DOHH2 (cell line): ENCODE measurements at regions not wholly inside any gene's neighbourhood (a gene's known extent, or its start where the extent isn't known, plus 50 kb on each side); places are given as distances from the start of the nearest gene placed in this dataset.

Experiments used
- EZH2phosphoT487 ChIP-seq: fragments of 200-600 bp; sonication (generic); IDR thresholded peaks from 2 replicates; pipeline ENCODE4 v1.6.1; 2017; ENCODE audit warnings: borderline replicate concordance, mild to moderate bottlenecking, antibody characterized with exemption, low read length, moderate library complexity, mixed read lengths
- TF ChIP-seq, protein P1 (sequence below): fragments of 200-600 bp; sonication (generic); IDR thresholded peaks from one replicate; pipeline ENCODE4 v1.5.1; 2014; ENCODE audit warnings: antibody characterized with exemption, mild to moderate bottlenecking, low read depth, low read length; ENCODE audit not compliant: poor library complexity, severe bottlenecking

DNA sequence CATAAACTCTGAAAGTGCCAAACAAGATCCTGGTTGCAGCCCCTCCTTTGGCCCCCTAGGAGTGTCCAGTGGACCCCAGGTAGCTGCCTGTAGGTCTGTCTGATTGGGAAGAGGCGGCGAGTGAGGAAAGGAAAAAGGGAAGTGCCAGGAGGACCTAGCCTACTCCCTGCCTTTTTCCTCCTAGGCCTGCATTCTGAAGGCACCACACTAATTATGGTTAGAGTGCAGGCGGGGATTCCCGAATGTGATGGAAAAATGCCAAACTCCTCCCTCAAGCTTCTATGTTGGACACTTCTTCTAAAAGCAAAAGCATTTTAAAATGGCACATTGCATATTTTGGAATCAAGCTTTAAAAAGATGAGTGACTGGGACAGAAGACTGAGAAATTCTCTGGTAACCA is 83.2 kb upstream of the SMIM15 start:
- TF ChIP-seq, protein P1, sequence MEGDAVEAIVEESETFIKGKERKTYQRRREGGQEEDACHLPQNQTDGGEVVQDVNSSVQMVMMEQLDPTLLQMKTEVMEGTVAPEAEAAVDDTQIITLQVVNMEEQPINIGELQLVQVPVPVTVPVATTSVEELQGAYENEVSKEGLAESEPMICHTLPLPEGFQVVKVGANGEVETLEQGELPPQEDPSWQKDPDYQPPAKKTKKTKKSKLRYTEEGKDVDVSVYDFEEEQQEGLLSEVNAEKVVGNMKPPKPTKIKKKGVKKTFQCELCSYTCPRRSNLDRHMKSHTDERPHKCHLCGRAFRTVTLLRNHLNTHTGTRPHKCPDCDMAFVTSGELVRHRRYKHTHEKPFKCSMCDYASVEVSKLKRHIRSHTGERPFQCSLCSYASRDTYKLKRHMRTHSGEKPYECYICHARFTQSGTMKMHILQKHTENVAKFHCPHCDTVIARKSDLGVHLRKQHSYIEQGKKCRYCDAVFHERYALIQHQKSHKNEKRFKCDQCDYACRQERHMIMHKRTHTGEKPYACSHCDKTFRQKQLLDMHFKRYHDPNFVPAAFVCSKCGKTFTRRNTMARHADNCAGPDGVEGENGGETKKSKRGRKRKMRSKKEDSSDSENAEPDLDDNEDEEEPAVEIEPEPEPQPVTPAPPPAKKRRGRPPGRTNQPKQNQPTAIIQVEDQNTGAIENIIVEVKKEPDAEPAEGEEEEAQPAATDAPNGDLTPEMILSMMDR, result no peak
- TF ChIP-seq EZH2phosphoT487, result no peak
